Parathyroid adenoma (tissue), 2 donors: ENCODE measurements at regions not wholly inside any gene's neighbourhood (a gene's known extent, or its start where the extent isn't known, plus 50 kb on each side); places are given as distances from the start of the nearest gene placed in this dataset.

Experiments used
- H2AFZ ChIP-seq: fragments of 300-600 bp; sonication (generic); one replicate; pipeline ENCODE4 v1.7.0; 2017; ENCODE audit warnings: antibody characterized with exemption, mild to moderate bottlenecking
- H3K27ac ChIP-seq: fragments of 300-600 bp; sonication (generic); one replicate; pipeline ENCODE4 v1.7.0; 2017
- H3K27me3 ChIP-seq: fragments of 300-600 bp; sonication (generic); one replicate; pipeline ENCODE4 v1.7.0; 2017; ENCODE audit warnings: low read length; ENCODE audit not compliant: control insufficient read depth, insufficient read depth
- H3K36me3 ChIP-seq: fragments of 300-600 bp; sonication (generic); one replicate; pipeline ENCODE4 v1.7.0; 2017; ENCODE audit warnings: low read length; ENCODE audit not compliant: control insufficient read depth, insufficient read depth
- H3K4me1 ChIP-seq: fragments of 300-600 bp; sonication (generic); one replicate; pipeline ENCODE4 v1.7.0; 2017; ENCODE audit warnings: control low read depth
- H3K4me2 ChIP-seq: fragments of 300-600 bp; sonication (generic); one replicate; pipeline ENCODE4 v1.7.0; 2017; ENCODE audit warnings: low read length
- H3K4me3 ChIP-seq: fragments of 300-600 bp; sonication (generic); one replicate; pipeline ENCODE4 v1.7.0; 2017; ENCODE audit warnings: low read depth, low read length
- H3K79me2 ChIP-seq: fragments of 300-600 bp; sonication (generic); one replicate; pipeline ENCODE4 v1.7.0; 2017; ENCODE audit warnings: control low read depth
- H3K9ac ChIP-seq: fragments of 300-600 bp; sonication (generic); one replicate; pipeline ENCODE4 v1.7.0; 2017; ENCODE audit warnings: mild to moderate bottlenecking
- H3K9me3 ChIP-seq: fragments of 300-600 bp; sonication (generic); one replicate; pipeline ENCODE4 v1.7.0; 2017; ENCODE audit warnings: low read length; ENCODE audit not compliant: control insufficient read depth
- CTCF ChIP-seq: fragments of 300-600 bp; sonication (generic); IDR thresholded peaks from one replicate; pipeline ENCODE4 v1.7.0; 2017; ENCODE audit warnings: antibody characterized with exemption, mild to moderate bottlenecking
- donor health status: primary hyperparathyroidism.

- H3K4me1 ChIP-seq: no peaks in the 10 kb centered on the region
- H3K9me3 ChIP-seq: no peaks in the 10 kb centered on the region
- H3K9ac ChIP-seq: no peak overlapping the region
- no peak overlapping the region for H3K4me3 ChIP-seq
- H3K4me2 ChIP-seq: no peak overlapping the region
- no peak overlapping the region for H3K27ac ChIP-seq
- no peaks in the 10 kb centered on the region for H3K79me2 ChIP-seq
- TF ChIP-seq CTCF: no peak
- no peaks in the 10 kb centered on the region for H3K36me3 ChIP-seq
- H2AFZ ChIP-seq: no peak overlapping the region
- no peaks in the 10 kb centered on the region for H3K27me3 ChIP-seq
Observed at GRCh38 chr11:81700076-81700475, 1033.6 kb downstream of the FAM181B start.

GRCh38 chr11:81687057-81687456, 1046.6 kb downstream of the FAM181B start:
- no peaks in the 10 kb centered on the region for H3K79me2 ChIP-seq
- no peaks in the 10 kb centered on the region for H3K9me3 ChIP-seq
- H3K36me3 ChIP-seq: no peaks in the 10 kb centered on the region
- TF ChIP-seq CTCF: no peak
- no peak overlapping the region for H3K27ac ChIP-seq
- H2AFZ ChIP-seq: no peak overlapping the region
- H3K4me2 ChIP-seq: no peak overlapping the region
- no peaks in the 10 kb centered on the region for H3K27me3 ChIP-seq
- H3K4me3 ChIP-seq: no peak overlapping the region
- H3K9ac ChIP-seq: no peak overlapping the region
- no peaks in the 10 kb centered on the region for H3K4me1 ChIP-seq

- Histone ChIP-seq H3K36me3 (no peaks in the 10 kb centered on the region), H3K27me3 (no peaks in the 10 kb centered on the region), H3K9ac (no peak overlapping the region), H3K4me2 (no peak overlapping the region), H3K79me2 (no peaks in the 10 kb centered on the region), H3K9me3 (no peaks in the 10 kb centered on the region), H3K4me1 (no peaks in the 10 kb centered on the region), H2AFZ (no peak overlapping the region), H3K4me3 (no peak overlapping the region), H3K27ac (no peak overlapping the region)
- no peak for TF ChIP-seq CTCF
Observed at GRCh38 chr11:81674211-81674610, 1059.5 kb downstream of the FAM181B start.

GRCh38 chr11:81673001-81673400, 1060.7 kb downstream of the FAM181B start:
- Histone ChIP-seq H3K27ac (no peak overlapping the region), H3K9ac (no peak overlapping the region), H2AFZ (no peak overlapping the region), H3K79me2 (no peaks in the 10 kb centered on the region), H3K4me2 (no peak overlapping the region), H3K9me3 (no peaks in the 10 kb centered on the region), H3K4me1 (no peaks in the 10 kb centered on the region), H3K36me3 (no peaks in the 10 kb centered on the region), H3K4me3 (no peak overlapping the region), H3K27me3 (no peaks in the 10 kb centered on the region)
- TF ChIP-seq CTCF: no peak

- H3K9me3 ChIP-seq: no peaks in the 10 kb centered on the region
- H3K9ac ChIP-seq: no peak overlapping the region
- TF ChIP-seq CTCF: no peak
- H3K4me3 ChIP-seq: no peak overlapping the region
- H2AFZ ChIP-seq: no peak overlapping the region
- H3K36me3 ChIP-seq: no peaks in the 10 kb centered on the region
- no peak overlapping the region for H3K4me2 ChIP-seq
- no peaks in the 10 kb centered on the region for H3K27me3 ChIP-seq
- H3K4me1 ChIP-seq: no peaks in the 10 kb centered on the region
- H3K27ac ChIP-seq: no peak overlapping the region
- no peaks in the 10 kb centered on the region for H3K79me2 ChIP-seq
Observed at GRCh38 chr11:81669935-81670543, 1063.6 kb downstream of the FAM181B start.
